SK-N-SH (cell line): ENCODE measurements at regions not wholly inside any gene's neighbourhood (a gene's known extent, or its start where the extent isn't known, plus 50 kb on each side); places are given as distances from the start of the nearest gene placed in this dataset.
"Not testable (repeated sequence)": the region's sequence is repeated elsewhere in the genome, so short reads cannot be mapped to it uniquely, and the experiment has no call there.

ENCODE experiments used
- CTCF ChIA-PET: fragments of 300-600, 350-600 bp; formaldehyde crosslinking; extraction: SDS; loops from one replicate; lab custom pipeline; 2021; lab: Yijun Ruan, JAX
- POLR2A ChIA-PET: fragments of 350-600 bp; sonication (Branson Sonifier 250); formaldehyde crosslinking; extraction: SDS; loops from one replicate; lab custom pipeline; 2020; ENCODE audit warnings: antibody characterized with exemption, inconsistent platforms; lab: Yijun Ruan, JAX
- DNase-seq: peaks from one replicate; pipeline ENCODE4 v3.0.0; 2012
- H2AFZ ChIP-seq: fragments of 200-600 bp; sonication (generic); 2 replicates; pipeline ENCODE4 v1.8.1; 2016; ENCODE audit warnings: antibody characterized with exemption, mild to moderate bottlenecking, low read depth
- H3F3A ChIP-seq: fragments of 200-600 bp; sonication (generic); replicated peaks from 2 replicates; pipeline ENCODE3; 2016; ENCODE audit warnings: antibody characterized with exemption, mild to moderate bottlenecking; ENCODE audit not compliant: insufficient read depth
- H3K27ac ChIP-seq, 2 experiments: fragments of 200-500 bp in 1 of 2; fragments of 200-600 bp in 1 of 2; sonication (Bioruptor generic) in 1 of 2; sonication (generic), shearing (Covaris generic) in 1 of 2; 2 replicates each; pipeline versions ENCODE4 v1.5.1 to v1.6.1; 2014 to 2016; ENCODE audit warnings: low read depth in 2 of 2, inconsistent platforms in 1 of 2, low read length in 1 of 2, mild to moderate bottlenecking in 1 of 2, mixed read lengths in 1 of 2
- H3K27me3 ChIP-seq: fragments of 200-600 bp; sonication (generic), shearing (Covaris generic); 2 replicates; pipeline ENCODE4 v1.6.1; 2016; ENCODE audit warnings: mixed run types; ENCODE audit not compliant: insufficient read depth
- H3K36me3 ChIP-seq, 2 experiments: fragments of 200-500 bp in 1 of 2; fragments of 200-600 bp in 1 of 2; sonication (Bioruptor generic) in 1 of 2; sonication (generic) in 1 of 2; replicated peaks in 1 of 2; 2 replicates each; pipeline versions ENCODE3 to v1.5.1; 2014 to 2016; ENCODE audit warnings: low read length in 1 of 2, mild to moderate bottlenecking in 1 of 2; ENCODE audit not compliant: insufficient read depth in 2 of 2, control insufficient read depth in 1 of 2
- H3K4me1 ChIP-seq, 2 experiments: fragments of 200-500 bp in 1 of 2; fragments of 200-600 bp in 1 of 2; sonication (Bioruptor generic) in 1 of 2; sonication (generic), shearing (Covaris generic) in 1 of 2; 2 replicates each; pipeline versions ENCODE4 v1.5.1 to v1.6.1; 2014 to 2016; ENCODE audit warnings: low read depth in 1 of 2, low read length in 1 of 2, mixed run types in 1 of 2; ENCODE audit not compliant: insufficient read depth in 2 of 2, control insufficient read depth in 1 of 2
- H3K4me2 ChIP-seq: fragments of 200-600 bp; sonication (generic), shearing (Covaris generic); 2 replicates; pipeline ENCODE4 v1.6.1; 2017; ENCODE audit warnings: mixed run types
- H3K4me3 ChIP-seq, 2 experiments: fragments of 200-500 bp in 1 of 2; fragments of 200-600 bp in 1 of 2; sonication (Bioruptor generic) in 1 of 2; sonication (generic), shearing (Covaris generic) in 1 of 2; 2 replicates each; pipeline versions ENCODE4 v1.5.1 to v1.8.1; 2014 to 2016; ENCODE audit warnings: low read depth in 2 of 2, inconsistent platforms in 1 of 2, low read length in 1 of 2, mild to moderate bottlenecking in 1 of 2, mixed read lengths in 1 of 2, moderate library complexity in 1 of 2
- H3K79me2 ChIP-seq: fragments of 200-600 bp; sonication (generic); 2 replicates; pipeline ENCODE4 v1.8.1; 2017; ENCODE audit warnings: mild to moderate bottlenecking; ENCODE audit not compliant: insufficient read depth
- H3K9ac ChIP-seq: fragments of 200-600 bp; sonication (generic); 2 replicates; pipeline ENCODE4 v1.6.1; 2017; ENCODE audit warnings: mixed run types
- H3K9me2 ChIP-seq: fragments of 200-600 bp; sonication (generic); 2 replicates; pipeline ENCODE4 v1.6.1; 2017; ENCODE audit warnings: mixed run types
- H3K9me3 ChIP-seq: fragments of 200-600 bp; sonication (generic); 2 replicates; pipeline ENCODE4 v1.6.1; 2017; ENCODE audit warnings: mixed run types, mild to moderate bottlenecking, moderate library complexity
- H4K20me1 ChIP-seq: fragments of 200-600 bp; sonication (generic); 2 replicates; pipeline ENCODE4 v1.6.1; 2017; ENCODE audit warnings: mild to moderate bottlenecking, mixed run types; ENCODE audit not compliant: insufficient read depth
- EP300 ChIP-seq, 2 experiments: IDR thresholded peaks; 2 replicates each; pipeline versions ENCODE4 v1.4.0 to v1.6.1; 2012; ENCODE audit warnings: borderline replicate concordance in 1 of 2, low read depth in 1 of 2, low read length in 1 of 2
- FOSL2 ChIP-seq: IDR thresholded peaks from 2 replicates; pipeline ENCODE4 v1.4.0; 2012; ENCODE audit warnings: low read depth, mild to moderate bottlenecking, moderate library complexity, borderline replicate concordance
- GATA2 ChIP-seq: sonication (generic); formaldehyde crosslinking; IDR thresholded peaks from 2 replicates; pipeline ENCODE4 v1.5.0; 2020; ENCODE audit warnings: mild to moderate bottlenecking, missing genetic modification reagents
- MAX ChIP-seq: IDR thresholded peaks from 2 replicates; pipeline ENCODE4 v1.4.0; 2012; ENCODE audit warnings: low read depth
- NFIC ChIP-seq: IDR thresholded peaks from 2 replicates; pipeline ENCODE4 v1.4.0; 2012; ENCODE audit warnings: borderline replicate concordance
- PBX3 ChIP-seq: IDR thresholded peaks from 2 replicates; pipeline ENCODE4; 2012
- REST ChIP-seq: IDR thresholded peaks from 2 replicates; pipeline ENCODE4 v1.6.1; 2012; ENCODE audit warnings: mild to moderate bottlenecking, low read depth, low read length, moderate library complexity
- RFX5 ChIP-seq: IDR thresholded peaks from 2 replicates; pipeline ENCODE4 v1.6.1; 2012; ENCODE audit warnings: mild to moderate bottlenecking, improper control_type of control experiment, low read length
- SIN3A ChIP-seq: IDR thresholded peaks from 2 replicates; pipeline ENCODE4 v1.6.1; 2012; ENCODE audit warnings: low read depth, mild to moderate bottlenecking, low read length, moderate library complexity, borderline replicate concordance
- TCF12 ChIP-seq: IDR thresholded peaks from 2 replicates; pipeline ENCODE4 v1.4.0; 2012
- TEAD4 ChIP-seq: IDR thresholded peaks from 2 replicates; pipeline ENCODE4 v1.4.0; 2012; ENCODE audit warnings: mild to moderate bottlenecking, borderline replicate concordance; ENCODE audit not compliant: insufficient read depth
- ZBTB33 ChIP-seq: IDR thresholded peaks from 2 replicates; pipeline ENCODE4 v1.4.0; 2012; ENCODE audit warnings: low read depth, borderline replicate concordance
- WGBS: methylation state at CpG from one replicate; pipeline ENCODE4 v1.1.6; 2017; ENCODE audit warnings: low lambda C conversion rate; 5-methylcytosine and 5-hydroxymethylcytosine counted together

- H3K27me3 ChIP-seq, H2AFZ ChIP-seq, H3K4me1 ChIP-seq, H3K9me3 ChIP-seq, H3K36me3 ChIP-seq, H3K9ac ChIP-seq, H3F3A ChIP-seq, CTCF ChIA-PET, DNase-seq, H3K4me2 ChIP-seq, H4K20me1 ChIP-seq, H3K9me2 ChIP-seq, H3K79me2 ChIP-seq, H3K4me3 ChIP-seq, H3K27ac ChIP-seq, POLR2A ChIA-PET: not testable (repeated sequence)
- WGBS = 36% methylated on average over 6 of the region's 6 CpGs
These were observed 2284.3 kb upstream of the AGA start for GRCh38 chr4:179726491-179726890.

GRCh38 chr4:179728305-179728704, 2286.1 kb upstream of the AGA start:
- no peak for TF ChIP-seq NFIC
- no peak for TF ChIP-seq SIN3A
- TF ChIP-seq GATA2 (CRISPR knock-in tag) = no peak
- no peak for TF ChIP-seq TEAD4
- no peak for TF ChIP-seq REST
- no peak for TF ChIP-seq PBX3
- TF ChIP-seq EP300 (IDR thresholded peaks at IDR 0.05; ENCODE audit: borderline replicate concordance in 1 of 2, low read depth in 1 of 2, low read length in 1 of 2) = no peak
- no peak for TF ChIP-seq FOSL2
- TF ChIP-seq TCF12 = no peak
- TF ChIP-seq ZBTB33 = no peak
- no peak for TF ChIP-seq RFX5
- no peak for TF ChIP-seq MAX
- POLR2A ChIA-PET = no interaction called here

GRCh38 chr4:179736820-179737219, 2294.6 kb upstream of the AGA start:
- H3K4me2 ChIP-seq, H4K20me1 ChIP-seq, H3K27me3 ChIP-seq, H3K9me3 ChIP-seq, H3K4me1 ChIP-seq, POLR2A ChIA-PET, H3K4me3 ChIP-seq, DNase-seq, H3K27ac ChIP-seq, H3F3A ChIP-seq, H3K9ac ChIP-seq, H2AFZ ChIP-seq, H3K79me2 ChIP-seq, H3K9me2 ChIP-seq, CTCF ChIA-PET, H3K36me3 ChIP-seq: not testable (repeated sequence)
- 15% methylated on average over 6 of the region's 6 CpGs for WGBS

More at GRCh38 chr4:179728305-179728704, 2286.1 kb upstream of the AGA start:
- no peak overlapping the region for H3K27ac ChIP-seq
- H3K4me1 ChIP-seq = no peaks in the 10 kb centered on the region
- H3K79me2 ChIP-seq = no peaks in the 10 kb centered on the region
- H3K9ac ChIP-seq = no peak overlapping the region
- no peak overlapping the region for H3K4me2 ChIP-seq
- 9% methylated on average over 4 of the region's 4 CpGs for WGBS
- DNase-seq = no peak
- H3K27me3 ChIP-seq = no peaks in the 10 kb centered on the region
- no peaks in the 10 kb centered on the region for H4K20me1 ChIP-seq
- no peaks in the 10 kb centered on the region for H3K36me3 ChIP-seq
- no peak overlapping the region for H2AFZ ChIP-seq
- H3K4me3 ChIP-seq = no peak overlapping the region
- CTCF ChIA-PET = no interaction called here
- H3F3A ChIP-seq = no peaks in the 10 kb centered on the region
- no peaks in the 10 kb centered on the region for H3K9me2 ChIP-seq
- no peaks in the 10 kb centered on the region for H3K9me3 ChIP-seq
